Stimulated activated CD8-positive, alpha-beta memory T cell treated with anti-CD3 and anti-CD28 coated beads, Interleukin-15, amount 100 ng/mL, for 4 hours (primary cell): ENCODE measurements at regions not wholly inside any gene's neighbourhood (a gene's known extent, or its start where the extent isn't known, plus 50 kb on each side); places are given as distances from the start of the nearest gene placed in this dataset.
"Not testable (repeated sequence)": the region's sequence is repeated elsewhere in the genome, so short reads cannot be mapped to it uniquely, and the experiment has no call there.

Experiments used
- DNase-seq, 2 donors: peaks; one replicate each; pipeline ENCODE4 v3.0.0-alpha.2; 2020; ENCODE audit warnings: low read depth in 2 of 2

DNA sequence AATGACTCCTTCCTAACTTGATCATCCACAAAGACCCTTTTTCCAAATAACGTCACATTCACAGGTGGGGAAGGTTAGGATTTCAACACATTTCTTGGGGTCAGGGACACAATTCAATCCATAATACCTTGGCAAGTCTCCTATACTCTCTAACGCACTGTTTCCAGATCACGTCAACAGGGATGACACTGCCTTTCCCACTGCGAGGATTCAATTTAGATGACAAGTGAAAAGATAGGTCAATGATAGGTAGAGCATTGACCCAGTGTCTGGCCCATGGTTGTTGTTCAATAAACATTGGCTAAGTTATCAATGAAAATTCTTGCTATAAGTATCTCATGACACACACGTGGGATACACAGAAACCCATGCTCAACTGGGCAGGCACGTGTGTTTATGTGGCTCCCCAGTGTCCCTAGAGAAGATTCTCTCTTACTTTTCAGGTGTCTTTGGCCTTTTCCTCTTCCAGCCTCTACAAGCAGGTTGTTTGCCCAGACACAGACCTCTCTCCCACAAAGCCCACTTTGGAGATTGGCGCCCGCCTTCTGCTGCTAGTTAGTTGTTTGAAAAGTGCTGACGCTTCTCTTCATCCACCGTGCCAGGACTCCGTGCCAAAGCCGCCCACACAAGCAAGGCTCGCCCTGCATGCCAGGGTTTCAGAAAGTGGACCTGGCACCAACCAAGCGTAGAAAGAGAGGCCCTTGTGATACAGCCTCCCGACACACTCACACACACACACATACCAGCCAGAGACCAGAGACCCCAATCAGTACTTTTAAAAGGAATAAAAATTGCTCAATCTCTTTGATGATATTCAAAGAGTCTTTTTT lies 594.5 kb downstream of the BNC2 start:
- no peak for DNase-seq

DNA sequence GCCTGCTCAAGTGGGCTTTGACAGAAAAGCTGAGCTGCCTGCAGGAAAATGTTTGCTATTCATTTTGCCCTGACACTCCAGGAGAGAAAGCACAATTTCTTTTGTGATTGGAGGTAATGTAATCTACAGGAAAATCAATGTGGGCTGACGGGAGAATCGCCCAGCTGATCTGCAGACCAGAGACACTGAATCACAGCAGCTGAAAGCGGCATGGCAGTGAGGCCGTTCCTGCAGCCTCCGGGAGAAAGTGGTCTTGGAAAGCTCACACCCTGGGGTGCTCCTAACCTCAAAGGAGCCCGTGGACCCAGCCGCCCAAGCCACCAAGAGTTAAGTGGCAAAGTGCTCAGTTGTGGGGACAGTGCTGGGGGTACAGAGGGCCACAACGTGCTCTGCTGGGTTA lies 593.6 kb downstream of the BNC2 start:
- DNase-seq, result no peak

DNA sequence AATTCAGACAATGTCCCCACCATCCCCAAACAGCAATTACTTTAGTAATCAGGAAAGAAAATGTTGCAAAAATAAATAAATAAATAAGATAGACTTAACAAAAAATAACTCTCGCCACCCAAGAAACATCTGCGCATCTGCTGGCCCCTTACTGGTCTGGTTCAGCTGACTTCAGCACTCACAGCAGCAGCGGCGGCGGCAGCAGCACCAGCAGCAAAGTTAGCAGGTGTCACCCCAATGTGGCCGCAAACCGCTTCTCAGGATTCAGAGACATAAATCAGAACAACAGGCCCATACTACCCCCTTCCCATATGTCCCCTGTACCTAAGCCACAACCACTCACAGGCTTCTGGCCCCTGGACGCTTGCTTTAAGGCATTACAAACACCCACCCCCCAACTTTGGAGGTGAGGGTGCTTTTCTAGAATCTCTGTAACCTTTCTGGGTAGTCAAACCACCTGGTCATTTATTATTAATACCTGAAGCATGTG lies 593.0 kb downstream of the BNC2 start:
- DNase-seq, result no peak

DNA sequence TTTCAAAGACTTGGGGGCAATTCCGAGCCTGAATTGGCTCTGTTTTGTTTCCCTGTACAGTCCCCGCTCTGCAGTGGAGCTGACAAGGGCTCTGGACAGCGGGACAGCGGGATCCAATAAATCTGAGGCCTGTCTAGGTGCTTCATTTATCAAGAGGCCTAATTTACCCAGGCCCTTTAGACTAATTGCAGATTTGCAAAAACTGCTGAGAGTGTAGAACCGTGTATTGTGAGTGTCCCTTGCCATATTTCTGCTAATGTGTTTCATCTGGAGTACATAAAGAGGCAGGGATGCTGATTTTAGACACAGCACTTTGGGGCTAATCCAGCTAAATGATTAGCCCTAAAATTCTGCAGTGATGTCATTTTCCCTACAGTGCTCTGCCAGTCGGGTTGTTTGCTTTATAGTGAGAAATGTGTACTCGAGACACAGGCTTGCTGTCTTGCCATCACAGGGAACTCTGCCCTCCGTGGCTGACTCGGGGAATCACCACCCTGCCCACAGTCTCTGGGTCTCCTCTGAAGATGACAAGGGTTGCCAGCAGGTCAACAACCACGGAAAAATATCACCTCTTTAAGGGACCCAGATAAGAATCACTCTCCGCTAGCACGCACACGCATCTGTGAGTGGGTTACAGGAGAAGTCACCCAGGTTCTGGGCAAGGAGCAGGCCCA lies 592.0 kb downstream of the BNC2 start:
- no peak for DNase-seq

DNA sequence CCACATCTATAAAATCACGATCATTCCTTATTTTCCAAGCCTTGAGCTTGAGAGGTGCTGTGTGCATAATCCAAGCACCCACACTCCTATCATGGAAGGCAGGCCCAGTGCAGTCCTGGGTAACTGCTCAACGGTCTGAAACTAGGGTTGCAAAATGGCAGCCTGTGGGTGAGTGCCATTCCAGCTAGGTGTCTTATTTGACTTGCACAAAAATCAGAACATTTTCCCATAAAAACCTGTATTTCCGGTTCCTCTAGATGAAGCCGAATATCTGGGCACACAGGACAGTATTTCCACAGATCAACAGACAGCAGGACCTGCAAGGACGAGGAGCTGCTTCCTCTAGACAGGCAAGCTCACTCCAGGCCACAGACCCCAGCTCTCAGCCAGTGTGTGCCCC lies 588.8 kb downstream of the BNC2 start:
- DNase-seq, result no peak

DNA sequence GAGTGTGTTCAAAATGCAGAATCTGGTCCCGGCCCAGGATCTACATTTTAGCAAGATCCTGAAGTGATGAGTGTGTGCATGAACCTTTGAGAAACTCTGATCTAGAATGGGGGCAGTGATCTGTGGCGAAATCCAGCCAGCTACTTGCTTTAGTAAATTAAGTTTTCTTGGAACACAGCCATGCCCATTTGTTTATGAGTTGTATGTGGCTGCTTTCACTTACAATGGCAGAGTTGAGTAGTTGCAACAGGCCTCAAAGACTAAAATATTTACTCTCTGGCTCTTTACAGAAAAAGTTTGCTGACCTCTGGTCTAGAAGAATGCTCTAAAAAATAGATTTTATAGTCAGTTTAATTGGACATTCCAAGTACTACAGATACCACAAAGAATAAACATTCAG lies 588.3 kb downstream of the BNC2 start:
- no peak for DNase-seq

DNA sequence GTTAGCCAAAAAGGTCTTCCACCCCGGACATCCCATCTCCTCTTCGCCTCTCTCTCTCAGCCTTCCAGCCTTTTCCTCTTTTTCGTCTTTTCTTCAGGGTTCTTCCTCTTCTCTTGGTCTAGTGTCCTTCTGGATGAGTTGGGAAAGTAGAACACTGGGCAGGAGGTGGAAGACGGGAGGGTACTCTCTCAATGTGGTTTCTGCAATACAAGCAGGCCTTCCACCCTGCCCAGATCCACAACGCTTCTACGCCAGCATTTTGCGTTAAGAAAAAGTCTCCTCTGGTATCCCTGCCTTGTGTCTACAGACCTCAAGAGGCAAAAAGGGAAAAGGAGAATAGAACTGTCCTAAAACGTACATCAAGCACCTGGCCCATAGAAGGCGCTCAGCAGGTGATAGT lies 587.8 kb downstream of the BNC2 start:
- no peak for DNase-seq

DNA sequence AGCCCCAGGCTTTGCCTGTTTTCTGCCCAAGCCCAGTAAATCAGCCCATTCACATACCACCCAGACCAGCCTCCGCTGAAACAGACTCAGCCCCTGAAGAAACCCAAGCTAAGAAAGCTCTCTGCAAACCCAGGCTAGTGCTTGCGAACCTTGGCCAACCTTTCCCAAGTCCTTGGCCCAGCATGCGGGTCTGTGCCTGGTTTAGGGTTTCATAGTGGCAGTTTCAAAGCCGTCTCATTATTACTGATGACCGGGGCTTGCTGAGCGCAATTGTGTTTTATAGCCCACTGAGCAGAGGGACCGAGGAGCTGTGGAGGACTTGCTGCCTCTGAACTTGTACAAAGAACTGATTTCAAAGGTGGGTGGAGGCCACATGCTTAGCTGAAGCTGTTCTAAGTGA lies 584.3 kb downstream of the BNC2 start:
- no peak for DNase-seq

DNA sequence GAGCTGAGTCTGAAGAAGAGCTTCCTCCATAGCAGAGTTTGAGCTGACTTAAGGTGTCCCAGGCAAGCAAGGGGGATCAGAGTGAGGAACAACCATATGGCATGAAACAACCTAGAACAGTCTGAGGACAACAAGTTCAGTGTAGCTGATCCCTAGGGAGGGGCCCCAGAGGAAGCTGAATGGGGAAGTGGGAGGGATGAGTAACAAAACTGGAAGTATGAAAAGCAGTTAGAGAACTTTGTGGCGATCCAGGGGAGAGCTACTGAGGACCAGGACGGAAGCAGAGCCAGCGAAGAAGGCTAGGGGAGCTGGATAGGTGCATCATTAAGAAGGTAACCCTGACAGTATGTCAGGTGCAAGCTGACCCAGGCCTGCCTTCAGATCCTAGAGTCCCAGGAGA lies 580.8 kb downstream of the BNC2 start:
- no peak for DNase-seq

DNA sequence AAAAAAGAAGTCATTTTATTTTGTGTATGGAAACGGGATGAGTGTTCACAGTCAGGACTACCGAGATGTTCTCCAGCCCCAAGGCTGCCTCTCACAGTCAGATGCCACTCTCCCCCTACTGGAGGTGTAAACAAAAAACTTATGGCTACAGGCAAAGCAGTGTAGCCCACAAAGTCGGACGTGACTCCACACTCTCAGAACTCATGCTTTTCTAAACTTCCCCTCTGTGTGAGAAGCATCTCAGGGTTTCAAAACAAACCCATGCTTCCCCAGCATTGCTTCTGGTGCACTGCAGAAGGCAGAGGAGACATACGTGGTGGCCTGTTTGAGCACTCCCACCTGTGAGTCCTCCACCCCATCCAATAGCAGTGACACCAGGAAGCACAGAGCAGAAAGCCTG lies 580.3 kb downstream of the BNC2 start:
- DNase-seq, result no peak

DNA sequence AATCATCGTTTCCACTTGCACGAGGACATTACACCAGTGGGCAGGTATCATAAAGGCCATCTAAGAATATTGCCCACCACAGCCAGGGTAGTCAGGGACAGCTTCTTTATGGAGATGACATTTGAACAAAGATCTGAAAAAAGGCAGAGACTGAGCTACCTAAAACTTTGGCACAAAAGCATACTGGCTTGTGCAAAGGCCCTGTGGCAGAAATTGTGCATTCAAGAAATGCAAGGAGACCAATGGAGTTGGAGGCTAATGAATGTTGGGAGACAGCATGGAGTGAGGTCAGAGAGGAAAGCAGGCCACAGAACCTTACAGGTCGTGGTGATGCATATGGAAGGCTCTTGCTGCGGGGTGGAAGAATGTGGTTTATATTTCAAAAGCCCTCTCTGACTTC lies 578.5 kb downstream of the BNC2 start:
- no peak for DNase-seq

DNA sequence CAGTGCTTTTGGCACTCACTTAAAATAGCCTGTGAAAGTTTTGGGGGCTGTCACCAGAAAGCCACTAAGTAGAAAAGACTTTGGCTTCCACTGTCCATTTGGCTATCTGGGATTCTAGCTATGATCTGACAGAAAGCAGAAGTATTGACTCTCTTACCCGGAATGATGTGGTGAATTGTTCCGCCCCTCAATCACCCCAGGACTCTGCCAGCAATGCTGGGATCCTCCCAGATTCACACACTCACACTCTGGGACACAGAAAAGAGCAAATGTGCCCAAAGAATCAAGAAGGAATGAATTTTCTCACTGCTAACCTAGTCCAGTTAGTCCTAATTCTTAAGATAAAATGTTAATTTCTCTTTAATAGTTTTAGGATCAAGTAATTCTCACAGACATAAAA lies 576.9 kb downstream of the BNC2 start:
- no peak for DNase-seq

DNA sequence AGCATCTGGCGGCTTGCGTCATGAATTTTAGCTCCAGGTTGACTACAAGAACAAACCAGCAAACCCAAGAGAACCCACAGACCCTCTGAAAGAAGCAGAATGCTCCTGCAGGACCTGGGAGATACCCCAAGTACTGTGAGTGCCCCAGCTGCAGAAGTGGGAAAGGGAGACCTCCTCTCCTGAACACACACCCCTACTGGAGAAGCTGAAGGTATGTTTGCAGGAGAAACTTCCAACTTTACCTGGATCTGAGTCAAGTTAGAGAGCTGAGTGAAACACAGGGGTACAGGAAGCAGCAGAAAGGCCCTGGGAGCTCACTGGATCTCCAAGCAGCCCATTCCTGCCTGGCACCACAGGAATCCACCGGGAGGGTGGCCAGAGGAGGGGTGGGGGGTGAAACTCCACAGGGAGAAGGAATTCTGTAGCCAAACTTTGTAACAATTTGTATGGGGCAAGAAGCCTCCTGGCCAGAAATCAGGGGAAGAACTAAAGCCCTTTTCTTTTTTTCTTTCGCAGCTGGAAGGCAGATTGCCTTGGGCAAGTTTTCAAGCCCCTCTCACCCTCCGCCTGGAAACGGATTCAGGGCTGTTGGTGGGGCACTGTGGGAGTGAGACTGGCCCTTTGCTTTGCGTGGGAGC lies 576.2 kb downstream of the BNC2 start:
- no peak for DNase-seq

DNA sequence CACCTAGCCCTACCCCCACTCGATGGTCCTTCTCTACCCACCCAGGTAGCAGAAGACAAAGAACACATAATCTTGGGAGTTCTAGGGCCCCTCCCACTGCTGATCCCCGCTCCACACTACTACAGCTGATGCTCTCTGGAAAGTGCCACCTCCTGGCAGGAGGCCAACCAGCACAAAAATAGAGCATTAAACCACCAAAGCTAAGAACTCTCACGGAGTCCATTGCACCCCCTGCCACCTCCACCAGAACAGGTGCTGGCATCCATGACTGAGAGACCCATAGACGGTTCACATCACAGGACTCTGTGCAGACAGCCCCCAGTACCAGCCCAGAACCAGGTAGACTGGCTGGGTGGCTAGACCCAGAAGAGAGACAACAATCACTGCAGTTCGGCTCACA lies 575.5 kb downstream of the BNC2 start:
- not testable (repeated sequence) for DNase-seq

DNA sequence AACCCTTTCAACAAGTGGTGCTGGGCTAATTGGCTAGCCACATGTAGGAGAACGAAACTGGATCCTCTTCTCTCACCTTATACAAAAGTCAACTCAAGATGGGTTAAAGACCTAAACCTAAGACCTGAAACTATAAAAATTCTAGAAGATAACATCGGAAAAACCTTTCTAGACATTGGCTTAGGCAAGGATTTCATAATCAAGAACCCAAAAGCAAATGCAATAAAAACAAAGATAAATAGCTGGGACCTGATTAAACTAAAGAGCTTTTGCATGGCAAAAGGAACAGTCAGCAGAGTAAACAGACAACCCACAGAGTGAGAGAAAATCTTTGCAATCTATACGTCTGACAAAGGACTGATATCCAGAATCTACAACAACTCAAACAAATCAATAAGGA lies 571.1 kb downstream of the BNC2 start:
- not testable (repeated sequence) for DNase-seq

DNA sequence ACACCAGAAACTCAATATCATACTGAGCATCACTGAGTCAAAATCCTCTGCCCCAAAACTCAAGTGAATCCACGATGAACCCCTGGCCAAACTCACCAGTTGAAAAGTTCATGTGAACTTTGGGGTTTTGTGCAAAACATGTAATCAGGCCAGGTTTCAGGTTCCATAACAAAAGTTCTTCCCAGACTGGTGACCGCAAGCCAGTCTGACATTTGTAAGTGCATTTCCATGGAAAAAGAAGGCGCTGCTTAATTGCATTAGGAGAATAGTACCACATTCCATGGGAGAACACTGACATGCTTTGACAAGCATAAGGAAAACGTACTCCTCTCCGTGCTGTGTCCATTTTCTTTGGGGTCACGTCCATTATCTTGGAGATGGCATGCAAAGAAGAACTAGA lies 567.0 kb downstream of the BNC2 start:
- no peak for DNase-seq

DNA sequence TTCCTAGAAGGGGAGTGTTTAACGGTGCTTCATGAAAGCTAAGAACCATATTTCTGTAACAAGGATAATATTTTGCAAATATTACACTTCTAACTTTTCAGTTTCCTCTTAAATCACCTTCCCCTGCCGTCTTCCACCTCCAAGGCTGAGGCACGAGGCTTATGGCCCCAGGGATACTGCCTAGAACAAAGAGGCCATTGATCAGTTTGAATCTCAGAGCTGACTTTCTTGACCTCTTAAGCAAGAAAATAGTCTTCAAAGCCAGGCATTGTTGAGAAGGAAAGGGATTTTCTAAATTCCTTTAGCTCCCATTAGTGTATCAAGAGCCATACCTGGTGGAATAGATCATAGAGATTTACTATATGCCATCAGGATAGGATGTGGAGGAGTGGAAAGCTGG lies 566.2 kb downstream of the BNC2 start:
- no peak for DNase-seq

DNA sequence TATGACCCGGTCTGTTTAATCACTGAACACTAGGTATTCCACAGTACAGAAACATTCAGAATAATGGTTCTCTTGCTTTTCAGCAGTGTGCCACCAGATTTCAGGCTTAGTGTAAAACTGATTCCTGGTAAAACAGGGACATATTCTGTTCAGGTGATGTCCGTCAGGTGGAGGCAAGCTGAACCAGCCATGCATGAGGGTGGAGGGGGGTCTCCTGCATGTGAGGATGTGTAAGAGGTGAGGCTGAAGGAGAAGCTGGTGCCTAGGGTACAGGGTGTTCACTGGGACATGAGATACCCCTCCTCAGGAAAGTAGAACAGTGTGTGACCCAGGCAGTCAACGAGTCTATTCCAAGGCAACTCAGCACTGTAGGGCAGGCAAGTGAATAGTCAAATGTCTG lies 563.9 kb downstream of the BNC2 start:
- DNase-seq, result no peak

DNA sequence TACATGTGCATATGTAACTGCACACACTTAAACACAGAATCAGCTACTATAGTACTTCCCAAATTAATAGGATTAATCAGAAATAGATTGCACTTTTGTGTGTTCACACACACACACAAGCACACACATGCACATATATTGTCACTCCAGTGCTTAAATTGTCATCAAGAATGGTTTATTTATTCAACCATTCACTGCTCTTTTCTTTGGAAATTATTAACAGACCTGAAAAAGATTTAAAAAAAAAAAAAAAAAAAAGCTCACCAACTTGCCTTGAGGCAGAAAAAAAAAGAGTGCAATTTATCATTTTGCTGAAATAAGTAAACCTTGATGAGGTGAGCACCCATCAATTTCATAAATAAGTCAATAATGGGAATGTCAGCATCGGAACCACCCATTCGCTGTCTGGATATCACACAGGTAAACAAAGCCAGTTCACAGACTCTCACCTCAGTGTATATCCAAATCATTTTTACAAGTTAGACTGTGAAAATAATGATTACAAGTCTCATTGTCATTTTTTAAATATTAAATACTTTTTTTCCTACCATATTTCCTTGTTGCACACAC lies 562.8 kb downstream of the BNC2 start:
- no peak for DNase-seq

DNA sequence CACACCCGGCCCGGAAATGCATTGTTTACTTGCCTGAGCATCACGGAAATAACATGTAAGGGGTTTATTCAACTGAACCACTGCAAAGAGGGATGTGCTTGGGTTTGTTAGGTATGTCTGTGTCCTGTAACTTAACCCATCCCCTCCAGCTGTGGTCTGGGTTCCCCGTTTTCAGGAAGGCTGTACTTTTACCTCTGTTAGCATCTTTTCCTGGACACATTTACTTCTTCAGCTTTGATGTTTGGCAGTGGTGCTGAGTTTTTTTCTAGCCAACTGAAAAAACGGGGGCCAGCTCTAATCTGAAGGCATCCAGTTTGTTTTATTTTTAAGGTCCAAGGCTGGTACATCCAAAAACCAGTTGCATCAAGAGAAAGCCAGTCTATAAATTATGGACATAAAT lies 561.8 kb downstream of the BNC2 start:
- no peak for DNase-seq

DNA sequence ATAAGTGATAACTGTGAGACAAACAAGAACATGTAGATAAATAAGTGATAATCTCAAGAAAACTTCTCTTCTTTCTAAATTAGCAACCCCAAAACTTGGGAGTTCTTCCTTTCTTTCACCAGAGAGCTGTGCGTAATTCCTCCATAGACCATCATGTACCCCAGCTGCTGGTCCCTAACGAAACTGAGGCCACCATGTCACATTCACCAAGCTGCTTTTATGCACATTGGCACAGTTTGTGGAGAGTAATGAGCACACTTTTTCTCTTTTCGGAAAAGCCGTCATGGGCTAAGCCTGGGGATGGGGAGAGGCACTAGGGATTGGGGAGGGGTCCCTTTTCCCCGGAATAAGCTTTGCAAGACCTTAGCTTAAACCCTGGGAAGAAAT lies 561.4 kb downstream of the BNC2 start:
- DNase-seq, result no peak

DNA sequence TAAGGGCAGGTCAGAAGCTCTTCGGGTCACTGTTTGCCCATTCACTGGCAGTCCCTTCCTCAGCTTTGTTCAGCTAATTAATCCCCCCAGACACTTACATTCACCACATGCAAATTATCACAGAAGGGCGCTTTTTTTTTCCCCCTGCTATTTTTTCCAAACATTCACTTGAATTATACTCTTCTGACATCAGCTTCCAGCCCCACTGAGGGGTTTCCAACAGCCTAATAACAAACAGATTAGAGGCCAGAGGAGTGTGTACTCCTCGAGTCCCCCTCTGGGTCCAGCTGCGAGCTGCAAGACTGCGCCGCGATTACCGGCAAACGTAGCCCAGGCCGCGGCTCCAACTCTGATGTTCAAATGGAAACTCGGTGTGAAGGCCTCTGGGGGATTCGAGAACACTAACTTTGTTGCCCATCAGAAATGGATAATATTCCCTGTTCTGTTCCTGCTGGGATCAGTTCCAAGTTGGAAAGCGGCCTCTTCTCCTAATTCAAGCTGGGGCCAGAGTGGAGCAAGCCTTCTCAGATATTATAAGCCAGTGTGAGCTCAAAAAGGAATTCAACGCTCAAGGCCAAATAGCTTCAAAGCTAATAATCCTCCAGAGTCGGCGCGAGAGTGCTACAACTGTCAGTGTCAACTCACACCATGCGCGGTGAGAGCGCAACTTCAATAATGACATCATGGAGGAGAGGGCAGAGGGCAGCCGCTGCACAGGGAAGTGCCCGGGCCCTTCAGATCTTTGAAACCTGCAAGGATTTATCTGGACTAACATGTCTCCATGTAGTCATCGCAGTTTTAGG lies 560.8 kb downstream of the BNC2 start:
- no peak for DNase-seq
